Keratinocyte (primary cell): ENCODE measurements at regions not wholly inside any gene's neighbourhood (a gene's known extent, or its start where the extent isn't known, plus 50 kb on each side); places are given as distances from the start of the nearest gene placed in this dataset.
"Not testable (repeated sequence)": the region's sequence is repeated elsewhere in the genome, so short reads cannot be mapped to it uniquely, and the experiment has no call there.

ENCODE experiments used
- DNase-seq: peaks from one replicate; pipeline ENCODE4 v3.0.0-alpha.2; 2011; ENCODE audit warnings: low read depth, missing footprints, low spot score
- FAIRE-seq: peaks from 2 replicates; lab custom pipeline; 2011; peaks lifted over from hg19 to GRCh38; lab: Jason Lieb, UNC
- H2AFZ ChIP-seq: 2 replicates; pipeline ENCODE4 v1.6.0; 2012; ENCODE audit warnings: low read length, control low read depth, inconsistent platforms; ENCODE audit not compliant: control insufficient read depth
- H3K27ac ChIP-seq: 2 replicates; pipeline ENCODE4 v1.5.1; 2011; ENCODE audit warnings: low read length; ENCODE audit not compliant: control insufficient read depth, insufficient read depth
- H3K27me3 ChIP-seq: 3 replicates; pipeline ENCODE4 v1.6.0; 2011; ENCODE audit warnings: low read length; ENCODE audit not compliant: control insufficient read depth, insufficient read depth; ENCODE audit errors: extremely low read depth
- H3K36me3 ChIP-seq, 2 experiments: 2 replicates in 1 of 2; 3 replicates in 1 of 2; pipeline ENCODE4 v1.5.1; 2011; ENCODE audit warnings: low read length in 2 of 2, mild to moderate bottlenecking in 1 of 2; ENCODE audit not compliant: control insufficient read depth in 2 of 2, insufficient read depth in 2 of 2; ENCODE audit errors: extremely low read depth in 1 of 2
- H3K4me1 ChIP-seq: 3 replicates; pipeline ENCODE4 v1.5.1; 2011; ENCODE audit warnings: low read length; ENCODE audit not compliant: control insufficient read depth, insufficient read depth; ENCODE audit errors: extremely low read depth
- H3K4me2 ChIP-seq: 3 replicates; pipeline ENCODE4 v1.6.0; 2011; ENCODE audit warnings: low read depth, low read length; ENCODE audit not compliant: control insufficient read depth, insufficient read depth; ENCODE audit errors: extremely low read depth
- H3K4me3 ChIP-seq, 3 experiments: fragments of 200-600 bp in 1 of 3; sonication (generic) in 1 of 3; 2 replicates in 2 of 3; 3 replicates in 1 of 3; pipeline ENCODE4 v1.5.1; 2011 to 2016; ENCODE audit warnings: low read length in 3 of 3, mild to moderate bottlenecking in 3 of 3, control low read depth in 2 of 3, inconsistent platforms in 1 of 3, low read depth in 1 of 3, mixed read lengths in 1 of 3, mixed run types in 1 of 3, moderate library complexity in 1 of 3; ENCODE audit not compliant: control insufficient read depth in 2 of 3, insufficient read depth in 2 of 3; ENCODE audit errors: extremely low read depth in 1 of 3
- H3K79me2 ChIP-seq: 2 replicates; pipeline ENCODE4 v1.6.0; 2012; ENCODE audit warnings: low read length; ENCODE audit not compliant: control insufficient read depth, insufficient read depth
- H3K9ac ChIP-seq: 3 replicates; pipeline ENCODE4 v1.6.0; 2011; ENCODE audit warnings: low read length; ENCODE audit not compliant: control insufficient read depth, insufficient read depth; ENCODE audit errors: extremely low read depth
- H3K9me1 ChIP-seq: 3 replicates; pipeline ENCODE4 v1.6.0; 2011; ENCODE audit warnings: low read length; ENCODE audit not compliant: control insufficient read depth, insufficient read depth; ENCODE audit errors: extremely low read depth
- H3K9me3 ChIP-seq: 2 replicates; pipeline ENCODE4 v1.5.1; 2012; ENCODE audit warnings: low read depth, low read length; ENCODE audit not compliant: control insufficient read depth
- H4K20me1 ChIP-seq: 3 replicates; pipeline ENCODE4 v1.6.0; 2011; ENCODE audit warnings: low read length; ENCODE audit not compliant: control insufficient read depth, insufficient read depth; ENCODE audit errors: extremely low read depth
- EZH2 ChIP-seq: IDR thresholded peaks from one replicate; pipeline ENCODE4 v1.6.1; 2012; ENCODE audit warnings: inconsistent platforms, mild to moderate bottlenecking, low read length, moderate library complexity
- dilution Hi-C: fragments of 300-500 bp; cut with MboI; formaldehyde crosslinking; loops from one replicate; pipeline ENCODE4 v1.7.0; 2020; ENCODE audit warnings: low sequenced_read_pairs; ENCODE audit not compliant: extremely low pct_ligation_motif_present
- TF ChIP-seq, protein P1 (sequence below), 3 experiments: IDR thresholded peaks in 1 of 3; conservative IDR thresholded peaks in 1 of 3; optimal IDR thresholded peaks in 1 of 3; 2 replicates in 2 of 3; 3 replicates in 1 of 3; pipeline versions ENCODE3 to v1.5.1; 2011; ENCODE audit warnings: low read length in 3 of 3, mild to moderate bottlenecking in 3 of 3, moderate library complexity in 2 of 3, control low read depth in 1 of 3, inconsistent platforms in 1 of 3; ENCODE audit not compliant: insufficient read depth in 2 of 3; ENCODE audit errors: extremely low read depth in 1 of 3

DNA sequence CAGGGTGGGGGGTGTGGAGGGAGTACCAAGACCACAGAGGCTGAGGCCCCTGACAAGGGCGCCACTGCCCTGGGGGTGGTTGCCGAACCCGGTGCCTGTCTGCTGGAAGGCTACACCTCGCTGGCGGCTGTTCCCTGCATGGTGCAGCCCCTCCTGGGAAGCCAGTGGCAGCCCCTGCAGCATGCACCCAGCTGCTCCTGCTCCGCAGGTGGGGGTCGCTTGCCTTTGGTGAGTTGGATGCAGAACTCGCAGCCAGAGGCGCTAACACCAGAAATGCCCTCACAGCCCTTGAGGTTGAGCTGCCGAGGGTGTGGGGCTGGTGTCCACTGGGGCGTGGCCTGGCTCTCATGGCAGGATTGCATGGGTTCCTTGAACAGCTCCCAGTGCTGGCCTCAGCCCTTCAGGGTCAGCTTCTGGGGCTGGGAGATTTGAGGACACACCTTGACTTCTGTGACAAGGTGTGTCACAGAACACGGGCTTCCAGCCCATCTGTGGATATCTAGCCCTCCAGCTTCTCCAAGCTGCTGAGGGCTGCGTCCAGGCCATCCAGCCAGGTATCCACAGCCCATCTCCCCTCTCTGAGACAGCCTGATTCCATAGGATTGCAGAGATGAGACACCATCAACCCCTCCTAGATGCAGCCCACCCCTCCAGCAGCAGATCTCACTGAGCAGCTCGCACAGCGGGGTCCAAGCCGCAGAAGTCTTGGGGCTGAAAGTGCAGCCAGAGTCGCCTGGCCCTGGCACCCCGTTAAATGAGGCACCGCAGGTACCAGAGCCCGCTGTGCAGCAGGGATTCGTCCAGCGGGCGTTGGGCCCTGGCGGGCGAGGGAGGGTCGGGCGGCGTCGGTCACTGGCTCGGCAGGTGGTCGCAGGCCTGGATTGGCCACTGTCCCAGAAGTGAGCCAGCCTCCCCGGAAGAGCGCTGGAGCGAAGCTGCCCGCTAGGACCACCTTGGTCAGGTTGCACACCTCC lies 586.3 kb downstream of the KCNJ18 start:
- no peak for FAIRE-seq
- TF ChIP-seq EZH2: no peak
- TF ChIP-seq, protein P1, sequence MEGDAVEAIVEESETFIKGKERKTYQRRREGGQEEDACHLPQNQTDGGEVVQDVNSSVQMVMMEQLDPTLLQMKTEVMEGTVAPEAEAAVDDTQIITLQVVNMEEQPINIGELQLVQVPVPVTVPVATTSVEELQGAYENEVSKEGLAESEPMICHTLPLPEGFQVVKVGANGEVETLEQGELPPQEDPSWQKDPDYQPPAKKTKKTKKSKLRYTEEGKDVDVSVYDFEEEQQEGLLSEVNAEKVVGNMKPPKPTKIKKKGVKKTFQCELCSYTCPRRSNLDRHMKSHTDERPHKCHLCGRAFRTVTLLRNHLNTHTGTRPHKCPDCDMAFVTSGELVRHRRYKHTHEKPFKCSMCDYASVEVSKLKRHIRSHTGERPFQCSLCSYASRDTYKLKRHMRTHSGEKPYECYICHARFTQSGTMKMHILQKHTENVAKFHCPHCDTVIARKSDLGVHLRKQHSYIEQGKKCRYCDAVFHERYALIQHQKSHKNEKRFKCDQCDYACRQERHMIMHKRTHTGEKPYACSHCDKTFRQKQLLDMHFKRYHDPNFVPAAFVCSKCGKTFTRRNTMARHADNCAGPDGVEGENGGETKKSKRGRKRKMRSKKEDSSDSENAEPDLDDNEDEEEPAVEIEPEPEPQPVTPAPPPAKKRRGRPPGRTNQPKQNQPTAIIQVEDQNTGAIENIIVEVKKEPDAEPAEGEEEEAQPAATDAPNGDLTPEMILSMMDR (optimal IDR thresholded peaks at IDR 0.05 in 1 of 3, IDR thresholded peaks at IDR 0.05 in 1 of 3, conservative IDR thresholded peaks at IDR 0.05 in 1 of 3; ENCODE audit: extremely low read depth in 1 of 3, insufficient read depth in 2 of 3, low read length in 3 of 3): no peak
- dilution Hi-C loops: no loop called here

DNA sequence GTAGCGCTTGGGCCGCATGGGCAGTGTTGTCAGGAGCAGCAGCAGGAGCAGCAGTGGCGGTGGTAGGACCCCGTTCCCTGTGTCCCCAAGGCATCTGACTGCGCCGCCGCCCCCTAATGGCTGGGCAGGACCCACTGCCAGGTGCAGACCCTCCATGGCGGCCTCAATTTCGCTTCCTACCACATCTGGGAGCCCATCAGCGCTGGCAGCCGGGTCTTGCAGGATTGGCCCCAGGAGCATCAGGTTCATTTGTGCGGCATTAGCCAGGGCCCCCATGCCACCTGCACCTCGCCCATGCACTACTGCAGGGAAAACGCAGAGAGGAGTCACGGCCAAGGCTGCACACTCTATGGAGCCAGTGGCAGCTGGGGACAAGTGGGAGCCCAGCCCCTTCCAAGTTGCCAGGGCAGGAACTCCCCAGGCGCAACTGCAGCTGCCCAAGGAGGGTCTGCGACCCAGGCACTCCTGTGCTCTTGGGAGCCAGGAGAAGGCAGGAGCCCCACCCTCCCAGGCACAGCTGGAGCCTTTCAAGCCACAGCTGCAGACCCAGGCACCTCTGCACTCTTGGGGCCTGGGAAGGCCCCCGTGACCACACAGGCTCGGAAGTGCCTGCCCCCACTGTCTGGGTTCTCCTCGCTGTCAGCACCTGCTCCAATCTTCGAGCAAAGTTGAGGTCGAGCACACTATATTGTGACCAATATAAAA lies 594.2 kb downstream of the KCNJ18 start:
- H4K20me1 ChIP-seq: no peaks in the 10 kb centered on the region
- no peak for FAIRE-seq
- H3K4me2 ChIP-seq: no peak overlapping the region
- H3K79me2 ChIP-seq: no peaks in the 10 kb centered on the region
- DNase-seq: no peak
- no peaks in the 10 kb centered on the region for H3K27me3 ChIP-seq
- no peaks in the 10 kb centered on the region for H3K4me1 ChIP-seq
- TF ChIP-seq EZH2: no peak
- TF ChIP-seq, protein P1 (optimal IDR thresholded peaks at IDR 0.05 in 1 of 3, IDR thresholded peaks at IDR 0.05 in 1 of 3, conservative IDR thresholded peaks at IDR 0.05 in 1 of 3; ENCODE audit: extremely low read depth in 1 of 3, insufficient read depth in 2 of 3, low read length in 3 of 3): no peak
- no peak overlapping the region for H3K9ac ChIP-seq
- H2AFZ ChIP-seq: no peak overlapping the region
- H3K9me3 ChIP-seq: peaks cover 4% of the 10 kb centered on the region
- no peak overlapping the region for H3K27ac ChIP-seq
- H3K9me1 ChIP-seq: no peaks in the 10 kb centered on the region
- no peaks in the 10 kb centered on the region for H3K36me3 ChIP-seq
- H3K4me3 ChIP-seq: no peak overlapping the region
- dilution Hi-C loops: no loop called here

More for the DNA sequence above, 586.3 kb downstream of the KCNJ18 start:
- Histone ChIP-seq H3K4me3 (no peak overlapping the region), H3K4me2 (no peak overlapping the region), H3K27me3 (no peaks in the 10 kb centered on the region), H4K20me1 (no peaks in the 10 kb centered on the region), H3K4me1 (no peaks in the 10 kb centered on the region), H3K27ac (no peak overlapping the region), H3K36me3 (no peaks in the 10 kb centered on the region), H3K9me3 (peaks cover 3% of the 10 kb centered on the region), H3K9me1 (no peaks in the 10 kb centered on the region), H3K9ac (no peak overlapping the region), H3K79me2 (no peaks in the 10 kb centered on the region), H2AFZ (no peak overlapping the region)
- DNase-seq: no peak

DNA sequence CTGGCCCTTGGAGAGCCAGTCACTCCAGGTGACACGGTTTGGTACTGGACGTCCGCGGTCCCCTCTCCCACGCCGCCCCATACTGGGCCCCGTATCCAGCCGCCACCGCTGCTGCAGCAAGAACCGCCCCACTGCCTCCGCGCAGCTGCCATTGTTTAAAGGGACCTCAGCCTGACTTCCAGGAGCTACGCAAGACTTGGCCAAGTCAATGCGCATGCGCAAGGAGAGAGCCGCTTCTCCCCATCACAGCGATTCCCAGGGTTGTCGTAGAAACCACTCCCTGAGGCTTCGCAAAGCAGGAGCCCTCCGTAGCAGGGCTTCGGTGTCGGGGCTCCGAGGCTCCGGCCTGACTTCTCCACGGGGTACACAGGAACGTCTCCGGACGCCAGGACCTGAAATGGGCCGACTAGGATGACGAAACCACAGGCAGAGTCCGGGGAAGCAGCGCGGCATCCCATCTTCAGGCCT lies 606.2 kb downstream of the KCNJ18 start:
- H3K27ac ChIP-seq, H3K4me2 ChIP-seq, H3K4me3 ChIP-seq, H4K20me1 ChIP-seq, H3K9me1 ChIP-seq, dilution Hi-C loops, H3K9ac ChIP-seq, H3K9me3 ChIP-seq, H3K79me2 ChIP-seq, H3K27me3 ChIP-seq, DNase-seq, FAIRE-seq, H3K4me1 ChIP-seq, H3K36me3 ChIP-seq, H2AFZ ChIP-seq: not testable (repeated sequence)
